Erythroblast (primary cell): ENCODE measurements at regions not wholly inside any gene's neighbourhood (a gene's known extent, or its start where the extent isn't known, plus 50 kb on each side); places are given as distances from the start of the nearest gene placed in this dataset.

Experiments
- DNase-seq, 2 experiments: peaks; one replicate each; lab custom pipeline; 2025; lab: John Stamatoyannopoulos, UW
- GATA1 ChIP-seq: IDR thresholded peaks from 2 replicates; pipeline ENCODE4 v1.6.1; 2011; ENCODE audit warnings: low read depth, mild to moderate bottlenecking, control low read depth, low read length, moderate library complexity
- POLR2A ChIP-seq: IDR thresholded peaks from 2 replicates; pipeline ENCODE4 v1.6.1; 2011; ENCODE audit warnings: mild to moderate bottlenecking, low read length

- no peak for DNase-seq
- TF ChIP-seq POLR2A, result no peak
- TF ChIP-seq GATA1, result no peak
Observed at GRCh38 chr11:122512688-122513087, 142.8 kb upstream of the UBASH3B start.

GRCh38 chr11:122509899-122510298 lies 145.6 kb upstream of the UBASH3B start:
- DNase-seq, result no peak
- TF ChIP-seq POLR2A, result no peak
- TF ChIP-seq GATA1, result no peak

- TF ChIP-seq POLR2A (no peak), GATA1 (no peak)
- no peak for DNase-seq
Observed at GRCh38 chr11:122509091-122509490, 146.4 kb upstream of the UBASH3B start.

- TF ChIP-seq GATA1 (no peak), POLR2A (no peak)
- DNase-seq, result peak; percentile 48 to 76
Observed at GRCh38 chr11:122505304-122506006, 150.1 kb upstream of the UBASH3B start.

- TF ChIP-seq GATA1 (no peak), POLR2A (no peak)
- no peak for DNase-seq
Observed at GRCh38 chr11:122494221-122494620, 161.3 kb upstream of the UBASH3B start.

- no peak for TF ChIP-seq POLR2A
- no peak for TF ChIP-seq GATA1
- no peak for DNase-seq
Observed at GRCh38 chr11:122491509-122491908, 164.0 kb upstream of the UBASH3B start.

GRCh38 chr11:122488892-122489706 lies 166.4 kb upstream of the UBASH3B start:
- TF ChIP-seq POLR2A, result no peak
- TF ChIP-seq GATA1, result no peak
- DNase-seq, result no peak

- no peak for DNase-seq
- TF ChIP-seq POLR2A, result no peak
- TF ChIP-seq GATA1, result no peak
Observed at GRCh38 chr11:122487669-122488068, 167.9 kb upstream of the UBASH3B start.

- TF ChIP-seq GATA1 (no peak), POLR2A (no peak)
- no peak for DNase-seq
Observed at GRCh38 chr11:122486793-122487495, 168.6 kb upstream of the UBASH3B start.

- DNase-seq, result no peak
- TF ChIP-seq GATA1 (no peak), POLR2A (no peak)
Observed at GRCh38 chr11:122478986-122479385, 176.5 kb upstream of the UBASH3B start.

- DNase-seq, result no peak
- no peak for TF ChIP-seq POLR2A
Observed at GRCh38 chr11:122468965-122469364, 186.6 kb upstream of the UBASH3B start.

- TF ChIP-seq POLR2A, result no peak
- TF ChIP-seq GATA1, result no peak
- no peak for DNase-seq
Observed at GRCh38 chr11:122463530-122463929, 192.0 kb upstream of the UBASH3B start.

- TF ChIP-seq GATA1 (no peak), POLR2A (no peak)
- DNase-seq, result no peak
Observed at GRCh38 chr11:122459064-122459463, 196.5 kb upstream of the UBASH3B start.

GRCh38 chr11:122453586-122453985 lies 201.9 kb upstream of the UBASH3B start:
- no peak for DNase-seq
- no peak for TF ChIP-seq GATA1
- TF ChIP-seq POLR2A, result no peak

- DNase-seq, result no peak
- no peak for TF ChIP-seq GATA1
- TF ChIP-seq POLR2A, result no peak
Observed at GRCh38 chr11:122451911-122452310, 203.6 kb upstream of the UBASH3B start.
